ENCODE measurements at regions not wholly inside any gene's neighbourhood (a gene's known extent, or its start where the extent isn't known, plus 50 kb on each side); places are given as distances from the start of the nearest gene placed in this dataset.

DNA sequence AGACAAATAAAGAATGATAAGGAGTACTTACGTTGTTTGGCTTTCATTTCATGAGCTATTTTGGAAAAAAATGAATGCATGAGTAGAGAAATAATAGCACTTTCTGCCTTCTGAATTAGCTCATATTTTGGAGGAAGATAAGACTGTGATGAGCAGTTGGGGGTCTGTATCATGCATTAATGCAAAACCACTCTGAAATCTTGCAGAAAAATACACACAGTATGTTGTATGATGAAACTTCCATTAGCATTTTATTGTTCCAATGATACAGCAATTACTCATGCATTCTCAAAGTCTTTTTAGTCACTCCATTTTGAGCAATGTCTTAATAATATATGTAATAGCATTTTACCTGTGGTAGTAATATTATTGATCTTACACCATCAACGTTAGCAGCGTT, 571.0 kb downstream of the CDH8 start:
- TF ChIP-seq POLR2A (IDR thresholded peaks at IDR 0.05; ENCODE audit: low read length): no peak
- no peak for TF ChIP-seq NR3C1 (IDR thresholded peaks at IDR 0.05)
- TF ChIP-seq REST (IDR thresholded peaks at IDR 0.05): no peak
- TF ChIP-seq, protein P1, sequence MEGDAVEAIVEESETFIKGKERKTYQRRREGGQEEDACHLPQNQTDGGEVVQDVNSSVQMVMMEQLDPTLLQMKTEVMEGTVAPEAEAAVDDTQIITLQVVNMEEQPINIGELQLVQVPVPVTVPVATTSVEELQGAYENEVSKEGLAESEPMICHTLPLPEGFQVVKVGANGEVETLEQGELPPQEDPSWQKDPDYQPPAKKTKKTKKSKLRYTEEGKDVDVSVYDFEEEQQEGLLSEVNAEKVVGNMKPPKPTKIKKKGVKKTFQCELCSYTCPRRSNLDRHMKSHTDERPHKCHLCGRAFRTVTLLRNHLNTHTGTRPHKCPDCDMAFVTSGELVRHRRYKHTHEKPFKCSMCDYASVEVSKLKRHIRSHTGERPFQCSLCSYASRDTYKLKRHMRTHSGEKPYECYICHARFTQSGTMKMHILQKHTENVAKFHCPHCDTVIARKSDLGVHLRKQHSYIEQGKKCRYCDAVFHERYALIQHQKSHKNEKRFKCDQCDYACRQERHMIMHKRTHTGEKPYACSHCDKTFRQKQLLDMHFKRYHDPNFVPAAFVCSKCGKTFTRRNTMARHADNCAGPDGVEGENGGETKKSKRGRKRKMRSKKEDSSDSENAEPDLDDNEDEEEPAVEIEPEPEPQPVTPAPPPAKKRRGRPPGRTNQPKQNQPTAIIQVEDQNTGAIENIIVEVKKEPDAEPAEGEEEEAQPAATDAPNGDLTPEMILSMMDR (IDR thresholded peaks at IDR 0.05): no peak
- TF ChIP-seq RFX5 (IDR thresholded peaks at IDR 0.05): no peak
- TF ChIP-seq, protein P2, sequence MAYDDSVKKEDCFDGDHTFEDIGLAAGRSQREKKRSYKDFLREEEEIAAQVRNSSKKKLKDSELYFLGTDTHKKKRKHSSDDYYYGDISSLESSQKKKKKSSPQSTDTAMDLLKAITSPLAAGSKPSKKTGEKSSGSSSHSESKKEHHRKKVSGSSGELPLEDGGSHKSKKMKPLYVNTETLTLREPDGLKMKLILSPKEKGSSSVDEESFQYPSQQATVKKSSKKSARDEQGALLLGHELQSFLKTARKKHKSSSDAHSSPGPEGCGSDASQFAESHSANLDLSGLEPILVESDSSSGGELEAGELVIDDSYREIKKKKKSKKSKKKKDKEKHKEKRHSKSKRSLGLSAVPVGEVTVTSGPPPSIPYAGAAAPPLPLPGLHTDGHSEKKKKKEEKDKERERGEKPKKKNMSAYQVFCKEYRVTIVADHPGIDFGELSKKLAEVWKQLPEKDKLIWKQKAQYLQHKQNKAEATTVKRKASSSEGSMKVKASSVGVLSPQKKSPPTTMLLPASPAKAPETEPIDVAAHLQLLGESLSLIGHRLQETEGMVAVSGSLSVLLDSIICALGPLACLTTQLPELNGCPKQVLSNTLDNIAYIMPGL (CRISPR knock-in tag; IDR thresholded peaks at IDR 0.05; ENCODE audit: borderline replicate concordance): no peak
- TF ChIP-seq RAD21 (conservative IDR thresholded peaks at IDR 0.05 in 1 of 2, IDR thresholded peaks at IDR 0.05 in 1 of 2): no peak
- TF ChIP-seq FOXS1 (CRISPR knock-in tag; IDR thresholded peaks at IDR 0.05): no peak
- no peak for TF ChIP-seq SREBF2 (IDR thresholded peaks at IDR 0.05)
- TF ChIP-seq KDM1A (IDR thresholded peaks at IDR 0.05; ENCODE audit: low read depth): no peak
- TF ChIP-seq, protein P3, sequence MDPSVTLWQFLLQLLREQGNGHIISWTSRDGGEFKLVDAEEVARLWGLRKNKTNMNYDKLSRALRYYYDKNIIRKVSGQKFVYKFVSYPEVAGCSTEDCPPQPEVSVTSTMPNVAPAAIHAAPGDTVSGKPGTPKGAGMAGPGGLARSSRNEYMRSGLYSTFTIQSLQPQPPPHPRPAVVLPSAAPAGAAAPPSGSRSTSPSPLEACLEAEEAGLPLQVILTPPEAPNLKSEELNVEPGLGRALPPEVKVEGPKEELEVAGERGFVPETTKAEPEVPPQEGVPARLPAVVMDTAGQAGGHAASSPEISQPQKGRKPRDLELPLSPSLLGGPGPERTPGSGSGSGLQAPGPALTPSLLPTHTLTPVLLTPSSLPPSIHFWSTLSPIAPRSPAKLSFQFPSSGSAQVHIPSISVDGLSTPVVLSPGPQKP (IDR thresholded peaks at IDR 0.05; ENCODE audit: low read depth, low read length): no peak
- TF ChIP-seq, protein P4, sequence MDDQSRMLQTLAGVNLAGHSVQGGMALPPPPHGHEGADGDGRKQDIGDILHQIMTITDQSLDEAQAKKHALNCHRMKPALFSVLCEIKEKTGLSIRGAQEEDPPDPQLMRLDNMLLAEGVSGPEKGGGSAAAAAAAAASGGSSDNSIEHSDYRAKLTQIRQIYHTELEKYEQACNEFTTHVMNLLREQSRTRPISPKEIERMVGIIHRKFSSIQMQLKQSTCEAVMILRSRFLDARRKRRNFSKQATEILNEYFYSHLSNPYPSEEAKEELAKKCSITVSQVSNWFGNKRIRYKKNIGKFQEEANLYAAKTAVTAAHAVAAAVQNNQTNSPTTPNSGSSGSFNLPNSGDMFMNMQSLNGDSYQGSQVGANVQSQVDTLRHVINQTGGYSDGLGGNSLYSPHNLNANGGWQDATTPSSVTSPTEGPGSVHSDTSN (IDR thresholded peaks at IDR 0.05): no peak
